Fibroblast of pulmonary artery (primary cell): ENCODE measurements at regions not wholly inside any gene's neighbourhood (a gene's known extent, or its start where the extent isn't known, plus 50 kb on each side); places are given as distances from the start of the nearest gene placed in this dataset.

Source experiments
- DNase-seq: peaks from one replicate; pipeline ENCODE4 v3.0.0-alpha.2; 2010; ENCODE audit warnings: low read depth
- H3K4me3 ChIP-seq: replicated peaks from 2 replicates; pipeline ENCODE4 v1.5.1; 2011; ENCODE audit warnings: low read depth, mild to moderate bottlenecking, control low read depth, low read length, moderate library complexity
- CTCF ChIP-seq: IDR thresholded peaks from 2 replicates; pipeline ENCODE4 v1.5.1; 2011; ENCODE audit warnings: mild to moderate bottlenecking, control low read depth, low read length, inconsistent platforms; ENCODE audit errors: missing control alignments

- no peak for TF ChIP-seq CTCF
- DNase-seq: peak; percentile 13
- no peak overlapping the region for H3K4me3 ChIP-seq
Measured at GRCh38 chr2:174670446-174670845, 72.8 kb upstream of the WIPF1 start.

GRCh38 chr2:174669336-174669735, 71.7 kb upstream of the WIPF1 start:
- DNase-seq: no peak
- H3K4me3 ChIP-seq: no peak overlapping the region
- no peak for TF ChIP-seq CTCF

- TF ChIP-seq CTCF: no peak
- no peak for DNase-seq
- no peak overlapping the region for H3K4me3 ChIP-seq
Measured at GRCh38 chr2:174668075-174668474, 70.5 kb upstream of the WIPF1 start.

GRCh38 chr2:174667250-174667860, 69.8 kb upstream of the WIPF1 start:
- TF ChIP-seq CTCF: no peak
- no peak for DNase-seq

GRCh38 chr2:174666845-174667244, 69.2 kb upstream of the WIPF1 start:
- no peak for TF ChIP-seq CTCF
- no peak for DNase-seq
- H3K4me3 ChIP-seq: no peak overlapping the region

More at GRCh38 chr2:174667250-174667860, 69.8 kb upstream of the WIPF1 start:
- H3K4me3 ChIP-seq: no peak overlapping the region

GRCh38 chr2:174666312-174666711, 68.7 kb upstream of the WIPF1 start:
- TF ChIP-seq CTCF: no peak
- H3K4me3 ChIP-seq: no peak overlapping the region
- no peak for DNase-seq

- no peak for TF ChIP-seq CTCF
- H3K4me3 ChIP-seq: no peak overlapping the region
- no peak for DNase-seq
Measured at GRCh38 chr2:174664084-174664759, 66.6 kb upstream of the WIPF1 start.
